ENCODE measurements at regions not wholly inside any gene's neighbourhood (a gene's known extent, or its start where the extent isn't known, plus 50 kb on each side); places are given as distances from the start of the nearest gene placed in this dataset.
"Not testable (repeated sequence)": the region's sequence is repeated elsewhere in the genome, so short reads cannot be mapped to it uniquely, and the experiment has no call there.

DNA sequence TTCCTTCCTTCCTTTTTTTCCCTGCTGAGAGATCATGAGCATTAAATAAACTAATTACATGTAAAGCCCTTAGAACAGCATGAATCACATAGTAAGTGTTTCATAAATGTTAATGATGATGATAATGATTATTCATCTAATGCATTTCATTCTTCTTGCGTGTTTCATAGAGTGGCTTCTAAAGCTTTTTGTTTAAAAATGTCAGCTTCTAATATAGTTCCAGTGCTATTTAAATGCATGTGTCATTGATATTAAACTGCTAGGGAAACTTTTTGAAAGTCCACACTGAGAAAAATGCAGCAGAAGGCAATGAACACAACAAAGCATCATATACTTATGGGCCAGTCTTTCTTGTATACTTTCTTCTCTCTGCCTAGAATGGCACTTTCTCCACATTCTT is 894.8 kb downstream of the REEP3 start:
- TF ChIP-seq, protein P1, sequence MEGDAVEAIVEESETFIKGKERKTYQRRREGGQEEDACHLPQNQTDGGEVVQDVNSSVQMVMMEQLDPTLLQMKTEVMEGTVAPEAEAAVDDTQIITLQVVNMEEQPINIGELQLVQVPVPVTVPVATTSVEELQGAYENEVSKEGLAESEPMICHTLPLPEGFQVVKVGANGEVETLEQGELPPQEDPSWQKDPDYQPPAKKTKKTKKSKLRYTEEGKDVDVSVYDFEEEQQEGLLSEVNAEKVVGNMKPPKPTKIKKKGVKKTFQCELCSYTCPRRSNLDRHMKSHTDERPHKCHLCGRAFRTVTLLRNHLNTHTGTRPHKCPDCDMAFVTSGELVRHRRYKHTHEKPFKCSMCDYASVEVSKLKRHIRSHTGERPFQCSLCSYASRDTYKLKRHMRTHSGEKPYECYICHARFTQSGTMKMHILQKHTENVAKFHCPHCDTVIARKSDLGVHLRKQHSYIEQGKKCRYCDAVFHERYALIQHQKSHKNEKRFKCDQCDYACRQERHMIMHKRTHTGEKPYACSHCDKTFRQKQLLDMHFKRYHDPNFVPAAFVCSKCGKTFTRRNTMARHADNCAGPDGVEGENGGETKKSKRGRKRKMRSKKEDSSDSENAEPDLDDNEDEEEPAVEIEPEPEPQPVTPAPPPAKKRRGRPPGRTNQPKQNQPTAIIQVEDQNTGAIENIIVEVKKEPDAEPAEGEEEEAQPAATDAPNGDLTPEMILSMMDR (IDR thresholded peaks at IDR 0.05; ENCODE audit: extremely low read depth, missing control alignments) = no peak
- DNase-seq (ENCODE audit: low spot score) = no peak

DNA sequence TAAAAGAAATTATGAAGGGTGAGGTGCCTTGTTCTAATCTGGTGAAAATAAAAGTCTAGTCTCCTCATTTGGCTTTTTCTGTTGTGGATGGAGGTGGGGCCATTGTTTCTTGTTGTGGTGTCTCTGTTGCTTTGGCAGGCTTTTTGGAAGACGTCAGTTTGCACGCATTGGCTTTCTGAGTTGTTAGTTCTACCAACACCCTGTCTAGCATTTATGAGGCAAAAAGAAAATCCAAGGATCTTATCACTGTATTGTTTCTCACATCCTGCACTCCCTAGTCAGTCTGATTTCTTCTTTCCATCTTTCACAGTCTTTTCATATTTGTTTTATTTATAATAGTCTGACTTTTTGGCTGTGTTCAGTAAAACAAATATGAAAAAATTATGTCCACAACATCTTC is 898.3 kb downstream of the REEP3 start:
- TF ChIP-seq, protein P1 (IDR thresholded peaks at IDR 0.05; ENCODE audit: extremely low read depth, missing control alignments) = no peak
- DNase-seq (ENCODE audit: low spot score) = no peak

DNA sequence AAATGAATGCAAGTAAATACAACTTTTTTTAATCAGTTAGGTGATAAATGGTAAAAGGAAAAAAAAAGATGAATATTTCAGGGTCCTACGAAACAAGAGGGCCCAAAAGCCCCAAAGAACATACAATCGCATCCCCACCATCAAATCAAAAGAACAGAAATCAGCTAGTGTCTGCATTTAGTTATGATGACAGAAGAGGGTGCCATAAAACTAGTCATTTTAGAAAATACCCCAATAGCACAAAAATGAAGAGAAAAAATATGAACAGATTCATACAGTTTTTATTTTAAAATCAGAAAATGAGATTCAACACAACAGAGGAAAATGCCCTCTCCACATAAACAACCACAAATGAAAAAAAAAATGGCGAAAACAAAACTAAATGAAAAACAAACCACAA is 905.5 kb downstream of the REEP3 start:
- no peak for DNase-seq (ENCODE audit: low spot score)
- TF ChIP-seq, protein P1 (IDR thresholded peaks at IDR 0.05; ENCODE audit: extremely low read depth, missing control alignments) = no peak

DNA sequence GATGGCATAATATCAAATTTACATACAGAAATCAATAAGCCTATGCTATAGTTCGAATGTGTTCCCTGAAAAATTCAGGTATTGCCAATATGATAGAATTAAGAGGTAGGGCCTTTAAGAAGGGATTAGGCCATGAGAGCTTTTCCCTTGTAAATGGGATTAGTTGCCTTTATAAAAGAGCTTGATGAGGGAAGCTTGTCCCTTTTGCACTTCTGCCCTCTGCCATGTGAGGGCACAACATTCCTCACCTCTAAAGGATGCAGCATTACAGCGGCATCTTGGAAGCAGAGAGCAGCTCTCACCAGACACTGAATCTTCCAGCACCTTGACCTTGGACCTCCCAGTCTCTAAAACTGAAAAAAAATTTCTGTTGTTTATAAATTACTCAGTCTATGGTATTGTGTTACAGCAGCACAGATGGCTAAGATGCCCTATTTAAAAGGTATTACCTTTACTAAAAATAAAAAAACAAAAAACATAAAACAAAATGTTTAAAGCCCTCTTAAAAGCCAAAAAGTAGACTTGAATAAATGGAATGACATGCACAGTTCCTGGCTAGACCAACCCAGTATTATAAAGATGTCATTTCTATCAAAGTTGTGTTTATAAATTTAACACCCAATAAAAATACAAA is 909.6 kb downstream of the REEP3 start:
- DNase-seq (ENCODE audit: low spot score) = no peak
- TF ChIP-seq, protein P1 (IDR thresholded peaks at IDR 0.05; ENCODE audit: extremely low read depth, missing control alignments) = no peak

DNA sequence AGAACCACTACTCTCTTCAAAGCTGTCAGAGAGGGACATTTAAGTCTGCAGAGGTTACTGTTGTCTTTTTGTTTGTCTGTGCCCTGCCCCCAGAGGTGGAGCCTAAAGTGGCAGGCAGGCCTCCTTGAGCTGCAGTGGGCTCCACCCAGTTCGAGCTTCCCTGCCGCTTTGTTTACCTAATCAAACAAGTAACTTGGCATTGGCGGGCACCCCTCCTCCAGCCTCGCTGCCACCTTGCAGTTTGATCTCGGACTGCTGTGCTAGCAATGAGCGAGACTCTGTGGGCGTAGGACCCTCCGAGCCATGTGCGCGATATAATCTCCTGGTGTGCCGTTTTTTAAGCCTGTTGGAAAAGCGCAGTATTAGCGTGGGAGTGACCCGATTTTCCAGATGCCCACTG is 920.7 kb downstream of the REEP3 start:
- DNase-seq (ENCODE audit: low spot score) = not testable (repeated sequence)

DNA sequence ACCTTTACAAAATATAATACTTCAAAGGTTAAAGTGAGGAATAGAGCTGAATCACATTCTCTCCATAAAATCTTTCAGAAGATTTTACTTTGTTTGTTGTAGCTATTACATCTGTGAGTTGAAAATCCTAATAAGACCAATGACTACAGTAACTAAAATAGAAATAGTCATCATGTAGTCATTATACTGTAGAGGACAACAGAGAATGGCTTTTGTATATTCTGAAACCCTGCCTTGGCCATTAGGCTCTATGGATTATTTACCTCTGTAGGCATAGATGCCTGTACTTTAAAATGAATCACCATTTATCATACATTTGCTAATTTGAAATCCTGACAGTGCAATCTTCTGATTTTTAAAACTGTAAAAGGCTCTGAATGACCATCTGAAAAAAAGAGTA is 923.0 kb downstream of the REEP3 start:
- TF ChIP-seq, protein P1 (IDR thresholded peaks at IDR 0.05; ENCODE audit: extremely low read depth, missing control alignments) = no peak
- DNase-seq (ENCODE audit: low spot score) = no peak

DNA sequence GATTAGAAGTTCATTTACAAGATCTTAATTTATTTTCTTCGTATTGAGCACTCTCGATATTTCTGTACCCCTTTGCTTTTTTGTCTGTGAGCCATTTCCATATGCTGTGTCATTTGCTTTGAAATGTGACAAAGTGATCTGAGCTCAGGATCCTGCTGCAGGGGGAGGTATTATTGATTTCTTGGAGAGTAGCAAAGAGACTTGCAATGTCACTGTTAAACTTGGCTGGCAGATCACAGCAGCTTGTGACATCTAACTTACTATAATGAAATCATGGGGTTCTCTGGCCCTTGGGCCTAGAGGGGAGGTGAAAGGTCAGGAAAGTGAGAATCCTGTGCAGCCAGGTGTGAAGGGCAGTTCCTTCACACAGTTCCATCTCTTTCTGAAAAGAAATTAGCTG is 923.4 kb downstream of the REEP3 start:
- TF ChIP-seq, protein P1 (IDR thresholded peaks at IDR 0.05; ENCODE audit: extremely low read depth, missing control alignments) = no peak
- no peak for DNase-seq (ENCODE audit: low spot score)

DNA sequence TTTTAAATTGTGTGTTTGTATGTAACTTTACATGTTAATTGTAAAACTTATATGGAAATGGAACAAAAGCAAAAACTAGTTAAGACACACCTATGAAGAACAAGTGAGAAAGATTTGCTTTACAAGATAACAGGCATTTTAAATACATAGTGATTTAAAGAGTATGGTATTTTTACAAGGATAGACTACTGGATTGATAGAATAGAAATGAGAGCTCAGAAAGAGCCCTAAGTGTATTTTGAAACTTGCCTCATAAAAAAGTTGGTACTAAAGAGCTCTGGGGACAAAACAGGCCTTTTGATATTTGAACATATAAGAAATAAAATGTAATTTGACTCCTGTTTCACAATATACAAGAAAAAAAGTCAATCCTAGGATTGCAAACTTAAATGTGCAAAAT is 928.4 kb downstream of the REEP3 start:
- DNase-seq (ENCODE audit: low spot score) = no peak
- TF ChIP-seq, protein P1 (IDR thresholded peaks at IDR 0.05; ENCODE audit: extremely low read depth, missing control alignments) = no peak

All from GM20000 (cell line).